DOHH2 (cell line): ENCODE measurements at regions not wholly inside any gene's neighbourhood (a gene's known extent, or its start where the extent isn't known, plus 50 kb on each side); places are given as distances from the start of the nearest gene placed in this dataset.

ENCODE experiments used
- H3F3A ChIP-seq: fragments of 200-600 bp; sonication (generic), shearing (Covaris generic); 2 replicates; pipeline ENCODE4 v1.6.0; 2016; ENCODE audit warnings: antibody characterized with exemption, mild to moderate bottlenecking; ENCODE audit not compliant: control insufficient read depth, insufficient read depth
- H3K27ac ChIP-seq: fragments of 200-600 bp; sonication (generic); 2 replicates; pipeline ENCODE4 v1.5.1; 2014; ENCODE audit warnings: low read depth, mild to moderate bottlenecking, low read length, moderate library complexity
- H3K27me3 ChIP-seq: fragments of 200-600 bp; sonication (generic); 2 replicates; pipeline ENCODE4 v1.6.1; 2014; ENCODE audit warnings: mild to moderate bottlenecking, low read length, mixed read lengths; ENCODE audit not compliant: control insufficient read depth
- H3K36me3 ChIP-seq: fragments of 200-600 bp; sonication (generic); 2 replicates; pipeline ENCODE4 v1.6.1; 2014; ENCODE audit warnings: mild to moderate bottlenecking, low read length, moderate library complexity, mixed read lengths; ENCODE audit not compliant: control insufficient read depth
- H3K4me1 ChIP-seq: fragments of 200-600 bp; sonication (generic); 2 replicates; pipeline ENCODE4 v1.6.1; 2014; ENCODE audit warnings: mild to moderate bottlenecking, low read length, mixed read lengths; ENCODE audit not compliant: control insufficient read depth
- H3K4me2 ChIP-seq: fragments of 200-600 bp; sonication (generic); 2 replicates; pipeline ENCODE4 v1.6.0; 2014; ENCODE audit warnings: mild to moderate bottlenecking, low read length, moderate library complexity
- H3K4me3 ChIP-seq: fragments of 200-600 bp; sonication (generic); 2 replicates; pipeline ENCODE4 v1.5.1; 2014; ENCODE audit warnings: mild to moderate bottlenecking, low read length, mixed read lengths
- H3K79me2 ChIP-seq: fragments of 200-600 bp; sonication (generic); 2 replicates; pipeline ENCODE4 v1.6.1; 2014; ENCODE audit warnings: mild to moderate bottlenecking, low read length, mixed read lengths; ENCODE audit not compliant: control insufficient read depth
- H3K9me2 ChIP-seq: fragments of 200-600 bp; sonication (generic); replicated peaks from 2 replicates; pipeline ENCODE4 v1.6.1; 2014; ENCODE audit warnings: mild to moderate bottlenecking, low read length, mixed read lengths; ENCODE audit not compliant: control insufficient read depth
- H3K9me3 ChIP-seq: fragments of 200-600 bp; sonication (generic); 2 replicates; pipeline ENCODE4 v1.6.1; 2014; ENCODE audit warnings: antibody characterized with exemption, low read length, mixed read lengths; ENCODE audit not compliant: control insufficient read depth, insufficient read depth
- H4K20me1 ChIP-seq: fragments of 200-600 bp; sonication (generic); 2 replicates; pipeline ENCODE4 v1.6.0; 2014; ENCODE audit warnings: low read depth, mild to moderate bottlenecking, antibody characterized with exemption, low read length, moderate library complexity; ENCODE audit not compliant: control insufficient read depth, insufficient read depth
- EZH2phosphoT487 ChIP-seq: fragments of 200-600 bp; sonication (generic); IDR thresholded peaks from 2 replicates; pipeline ENCODE4 v1.6.1; 2017; ENCODE audit warnings: borderline replicate concordance, mild to moderate bottlenecking, antibody characterized with exemption, low read length, moderate library complexity, mixed read lengths
- TF ChIP-seq, protein P1 (sequence below): fragments of 200-600 bp; sonication (generic); IDR thresholded peaks from one replicate; pipeline ENCODE4 v1.5.1; 2014; ENCODE audit warnings: antibody characterized with exemption, mild to moderate bottlenecking, low read depth, low read length; ENCODE audit not compliant: poor library complexity, severe bottlenecking

- Histone ChIP-seq H3K4me2 (no peak overlapping the region), H3K27ac (no peak overlapping the region), H3F3A (no peaks in the 10 kb centered on the region), H3K4me1 (no peaks in the 10 kb centered on the region), H4K20me1 (no peaks in the 10 kb centered on the region), H3K79me2 (no peaks in the 10 kb centered on the region), H3K27me3 (no peaks in the 10 kb centered on the region), H3K9me2 (no peaks in the 10 kb centered on the region), H3K9me3 (no peaks in the 10 kb centered on the region), H3K4me3 (no peak overlapping the region), H3K36me3 (no peaks in the 10 kb centered on the region)
- TF ChIP-seq, protein P1, sequence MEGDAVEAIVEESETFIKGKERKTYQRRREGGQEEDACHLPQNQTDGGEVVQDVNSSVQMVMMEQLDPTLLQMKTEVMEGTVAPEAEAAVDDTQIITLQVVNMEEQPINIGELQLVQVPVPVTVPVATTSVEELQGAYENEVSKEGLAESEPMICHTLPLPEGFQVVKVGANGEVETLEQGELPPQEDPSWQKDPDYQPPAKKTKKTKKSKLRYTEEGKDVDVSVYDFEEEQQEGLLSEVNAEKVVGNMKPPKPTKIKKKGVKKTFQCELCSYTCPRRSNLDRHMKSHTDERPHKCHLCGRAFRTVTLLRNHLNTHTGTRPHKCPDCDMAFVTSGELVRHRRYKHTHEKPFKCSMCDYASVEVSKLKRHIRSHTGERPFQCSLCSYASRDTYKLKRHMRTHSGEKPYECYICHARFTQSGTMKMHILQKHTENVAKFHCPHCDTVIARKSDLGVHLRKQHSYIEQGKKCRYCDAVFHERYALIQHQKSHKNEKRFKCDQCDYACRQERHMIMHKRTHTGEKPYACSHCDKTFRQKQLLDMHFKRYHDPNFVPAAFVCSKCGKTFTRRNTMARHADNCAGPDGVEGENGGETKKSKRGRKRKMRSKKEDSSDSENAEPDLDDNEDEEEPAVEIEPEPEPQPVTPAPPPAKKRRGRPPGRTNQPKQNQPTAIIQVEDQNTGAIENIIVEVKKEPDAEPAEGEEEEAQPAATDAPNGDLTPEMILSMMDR, result no peak
- no peak for TF ChIP-seq EZH2phosphoT487
Observed at GRCh38 chr9:135301271-135302263, 178.0 kb upstream of the PPP1R26 start.

- Histone ChIP-seq H3K79me2 (no peaks in the 10 kb centered on the region), H3K9me3 (no peaks in the 10 kb centered on the region), H3K36me3 (no peaks in the 10 kb centered on the region), H3K27ac (no peak overlapping the region), H3K9me2 (no peaks in the 10 kb centered on the region), H3K4me1 (no peaks in the 10 kb centered on the region), H3K27me3 (no peaks in the 10 kb centered on the region), H3F3A (no peaks in the 10 kb centered on the region), H3K4me3 (no peak overlapping the region), H3K4me2 (no peak overlapping the region), H4K20me1 (no peaks in the 10 kb centered on the region)
- no peak for TF ChIP-seq EZH2phosphoT487
- TF ChIP-seq, protein P1, result no peak
Observed at GRCh38 chr9:135302329-135303279, 177.0 kb upstream of the PPP1R26 start.

DNA sequence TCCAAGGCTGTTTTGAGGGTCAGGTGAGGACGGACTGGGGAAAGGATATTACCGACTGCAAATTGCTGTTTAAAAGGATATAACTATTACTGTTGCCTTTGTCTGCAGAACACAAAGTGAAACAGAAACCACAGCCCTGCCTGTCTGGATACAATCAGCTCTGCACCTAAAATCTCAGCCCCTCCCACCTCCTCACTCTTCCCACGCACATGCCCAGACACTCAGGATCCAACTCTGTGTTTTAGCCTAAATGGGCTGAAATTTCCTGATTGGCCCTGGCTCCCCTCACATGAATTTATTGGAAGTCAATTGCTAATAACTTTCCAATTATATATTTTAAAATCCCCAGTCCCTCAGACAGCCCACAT, 176.3 kb upstream of the PPP1R26 start:
- Histone ChIP-seq H3K27ac (no peak overlapping the region), H3K9me2 (no peaks in the 10 kb centered on the region), H3K36me3 (no peaks in the 10 kb centered on the region), H3K79me2 (no peaks in the 10 kb centered on the region), H3K9me3 (no peaks in the 10 kb centered on the region), H3K4me1 (no peaks in the 10 kb centered on the region), H3K4me3 (no peak overlapping the region), H3K27me3 (no peaks in the 10 kb centered on the region), H3K4me2 (no peak overlapping the region), H4K20me1 (no peaks in the 10 kb centered on the region), H3F3A (no peaks in the 10 kb centered on the region)
- TF ChIP-seq, protein P1, result no peak
- no peak for TF ChIP-seq EZH2phosphoT487
